HUES48 (cell line): ENCODE measurements at regions not wholly inside any gene's neighbourhood (a gene's known extent, or its start where the extent isn't known, plus 50 kb on each side); places are given as distances from the start of the nearest gene placed in this dataset.

ENCODE experiments used
- H3K27ac ChIP-seq: one replicate; pipeline ENCODE4 v1.7.0; 2013; ENCODE audit warnings: low read depth, low read length, inconsistent platforms
- H3K27me3 ChIP-seq: 2 replicates; pipeline ENCODE4 v1.6.1; 2013; ENCODE audit warnings: mild to moderate bottlenecking, low read length; ENCODE audit not compliant: control insufficient read depth, insufficient read depth
- H3K36me3 ChIP-seq: 2 replicates; pipeline ENCODE4 v1.6.1; 2013; ENCODE audit warnings: low read length; ENCODE audit not compliant: control insufficient read depth, insufficient read depth
- H3K4me1 ChIP-seq: 2 replicates; pipeline ENCODE4 v1.6.1; 2013; ENCODE audit warnings: mild to moderate bottlenecking, low read length; ENCODE audit not compliant: control insufficient read depth, insufficient read depth
- H3K4me3 ChIP-seq: 2 replicates; pipeline ENCODE4 v1.5.1; 2013; ENCODE audit warnings: mild to moderate bottlenecking, low read depth, low read length
- H3K9ac ChIP-seq: 2 replicates; pipeline ENCODE4 v1.6.1; 2013; ENCODE audit warnings: mild to moderate bottlenecking, low read depth, low read length, moderate library complexity
- H3K9me3 ChIP-seq: 2 replicates; pipeline ENCODE4 v1.6.1; 2013; ENCODE audit warnings: low read length; ENCODE audit not compliant: control insufficient read depth, insufficient read depth

- no peak overlapping the region for H3K4me3 ChIP-seq
- no peak overlapping the region for H3K27ac ChIP-seq
- H3K4me1 ChIP-seq = no peaks in the 10 kb centered on the region
- no peaks in the 10 kb centered on the region for H3K36me3 ChIP-seq
- H3K27me3 ChIP-seq = no peaks in the 10 kb centered on the region
- H3K9me3 ChIP-seq = no peaks in the 10 kb centered on the region
- no peak overlapping the region for H3K9ac ChIP-seq
Observed at GRCh38 chr12:13293096-13293495, 96.6 kb downstream of the EMP1 start.

GRCh38 chr12:13289653-13290289 is 93.2 kb downstream of the EMP1 start:
- Histone ChIP-seq H3K4me1 (no peaks in the 10 kb centered on the region), H3K9ac (no peak overlapping the region), H3K4me3 (no peak overlapping the region), H3K9me3 (no peaks in the 10 kb centered on the region), H3K27me3 (no peaks in the 10 kb centered on the region), H3K36me3 (no peaks in the 10 kb centered on the region), H3K27ac (no peak overlapping the region)

- Histone ChIP-seq H3K9me3 (no peaks in the 10 kb centered on the region), H3K36me3 (no peaks in the 10 kb centered on the region), H3K9ac (no peak overlapping the region)
Observed at GRCh38 chr12:13288937-13289652, 92.6 kb downstream of the EMP1 start.

DNA sequence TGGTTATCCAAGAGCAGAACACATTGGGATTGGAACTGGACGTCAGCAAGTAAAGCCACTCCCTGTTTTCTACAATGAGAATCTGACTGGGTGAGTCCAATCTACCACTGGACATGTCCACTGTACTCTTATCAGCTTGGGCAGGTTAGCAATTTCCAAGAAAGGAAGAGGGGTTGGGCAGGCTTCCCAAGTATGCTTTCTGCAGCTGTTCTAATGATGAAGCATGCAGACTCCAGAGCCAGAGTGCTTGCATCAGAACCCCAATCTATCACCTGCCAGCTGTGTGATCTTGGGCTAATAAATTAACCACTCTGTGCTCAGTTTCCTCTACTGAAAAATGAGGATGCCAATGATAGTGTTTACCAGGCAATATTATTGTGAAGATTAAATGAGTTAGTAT is 92.0 kb downstream of the EMP1 start:
- no peaks in the 10 kb centered on the region for H3K4me1 ChIP-seq
- no peaks in the 10 kb centered on the region for H3K27me3 ChIP-seq
- H3K9me3 ChIP-seq = no peaks in the 10 kb centered on the region
- H3K9ac ChIP-seq = no peak overlapping the region
- no peak overlapping the region for H3K4me3 ChIP-seq
- H3K27ac ChIP-seq = no peak overlapping the region
- H3K36me3 ChIP-seq = no peaks in the 10 kb centered on the region

More at GRCh38 chr12:13288937-13289652, 92.6 kb downstream of the EMP1 start:
- Histone ChIP-seq H3K4me1 (no peaks in the 10 kb centered on the region), H3K27ac (no peak overlapping the region), H3K27me3 (no peaks in the 10 kb centered on the region), H3K4me3 (no peak overlapping the region)

GRCh38 chr12:13283867-13284266 is 87.3 kb downstream of the EMP1 start:
- Histone ChIP-seq H3K9me3 (no peaks in the 10 kb centered on the region), H3K4me1 (no peaks in the 10 kb centered on the region), H3K9ac (no peak overlapping the region), H3K27ac (no peak overlapping the region), H3K36me3 (no peaks in the 10 kb centered on the region), H3K27me3 (peaks cover 9% of the 10 kb centered on the region), H3K4me3 (no peak overlapping the region)

GRCh38 chr12:13282861-13283260 is 86.3 kb downstream of the EMP1 start:
- no peak overlapping the region for H3K27ac ChIP-seq
- no peak overlapping the region for H3K9ac ChIP-seq
- no peaks in the 10 kb centered on the region for H3K36me3 ChIP-seq
- H3K9me3 ChIP-seq = no peaks in the 10 kb centered on the region
- H3K27me3 ChIP-seq = peaks cover 13% of the 10 kb centered on the region
- no peak overlapping the region for H3K4me3 ChIP-seq
- H3K4me1 ChIP-seq = peaks cover 4% of the 10 kb centered on the region; the same call in 1 of the 2 replicates

DNA sequence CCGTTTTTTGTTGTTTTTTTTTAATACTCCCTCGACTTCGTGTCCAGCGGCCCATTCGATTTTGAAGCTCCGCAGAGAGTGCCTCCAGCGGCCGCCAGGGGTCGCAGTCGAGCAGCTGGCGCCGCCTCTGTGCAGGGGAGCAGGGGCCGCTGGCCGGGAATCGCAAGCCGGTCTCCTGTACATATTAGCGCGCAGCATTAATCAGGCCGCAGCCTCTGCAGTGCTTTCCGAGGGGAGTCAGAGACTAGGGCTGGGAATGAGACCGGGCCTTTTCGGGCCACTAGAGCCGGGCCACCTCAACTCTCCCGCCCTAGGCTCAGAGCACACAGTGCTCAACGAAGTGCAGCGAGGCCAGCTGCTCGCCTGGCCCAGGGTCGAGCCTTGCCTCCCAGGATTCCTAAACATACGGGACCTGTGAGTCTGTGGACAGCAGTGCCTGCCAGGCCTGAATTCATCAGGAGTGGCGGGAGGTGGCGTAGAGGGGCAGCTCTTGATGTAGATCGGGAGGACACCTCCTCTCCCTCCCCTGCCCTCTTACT is 81.8 kb downstream of the EMP1 start:
- H3K9me3 ChIP-seq = no peaks in the 10 kb centered on the region
- H3K4me3 ChIP-seq = no peak overlapping the region
- peaks cover 19% of the 10 kb centered on the region for H3K27me3 ChIP-seq
- peaks cover 4% of the 10 kb centered on the region; the same call in 1 of the 2 replicates for H3K4me1 ChIP-seq
- no peaks in the 10 kb centered on the region for H3K36me3 ChIP-seq
- no peak overlapping the region for H3K27ac ChIP-seq
- H3K9ac ChIP-seq = no peak overlapping the region

GRCh38 chr12:13277293-13277692 is 80.8 kb downstream of the EMP1 start:
- Histone ChIP-seq H3K27ac (no peak overlapping the region), H3K9me3 (no peaks in the 10 kb centered on the region), H3K27me3 (peaks cover 19% of the 10 kb centered on the region), H3K9ac (no peak overlapping the region), H3K4me3 (no peak overlapping the region), H3K4me1 (peaks cover 4% of the 10 kb centered on the region; the same call in 1 of the 2 replicates), H3K36me3 (no peaks in the 10 kb centered on the region)

DNA sequence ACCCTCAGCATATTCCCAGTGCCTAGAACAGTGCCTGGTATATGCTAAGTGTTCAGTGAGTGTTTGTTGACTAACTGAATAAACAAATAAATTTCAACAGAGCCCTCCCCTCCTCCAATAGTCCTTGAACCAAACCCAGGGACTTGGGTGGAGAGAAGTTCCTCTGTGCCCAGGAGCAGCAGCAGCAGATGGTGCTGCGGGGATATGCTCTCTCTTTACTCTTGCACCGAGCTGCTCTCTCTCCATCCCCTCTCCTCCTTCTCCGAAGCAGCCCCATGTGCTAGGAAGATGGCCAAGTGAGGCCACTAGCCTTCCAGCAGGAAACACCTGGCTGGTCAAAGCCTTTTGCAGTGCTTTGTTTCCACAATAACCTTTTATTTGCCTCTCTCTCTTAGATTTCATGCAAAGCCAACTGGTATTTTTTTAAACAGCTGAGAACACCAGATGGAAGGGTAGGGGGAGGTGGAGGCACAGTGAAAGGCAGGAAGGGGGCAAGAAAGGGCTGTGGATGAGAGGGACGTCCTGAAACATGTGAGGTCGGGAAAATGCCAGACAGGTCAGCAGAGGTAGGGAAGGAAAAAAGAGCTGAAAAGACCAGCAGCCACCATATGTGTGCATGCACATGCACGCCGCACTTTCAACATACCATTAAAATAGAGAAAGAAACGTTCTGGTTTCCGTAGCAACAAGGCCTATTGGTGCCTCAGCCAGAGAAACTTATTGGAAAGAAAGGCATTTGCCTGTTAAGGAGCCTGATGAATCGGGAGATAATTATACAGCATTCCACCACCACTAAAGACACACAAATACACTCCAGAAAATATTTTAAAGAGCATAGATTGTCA is 78.9 kb downstream of the EMP1 start:
- H3K27ac ChIP-seq = no peak overlapping the region
- no peaks in the 10 kb centered on the region for H3K36me3 ChIP-seq
- H3K4me1 ChIP-seq = peaks cover 4% of the 10 kb centered on the region; the same call in 1 of the 2 replicates
- H3K27me3 ChIP-seq = peaks cover 19% of the 10 kb centered on the region
- no peak overlapping the region for H3K9ac ChIP-seq
- H3K9me3 ChIP-seq = no peaks in the 10 kb centered on the region
- H3K4me3 ChIP-seq = no peak overlapping the region

GRCh38 chr12:13273850-13274249 is 77.3 kb downstream of the EMP1 start:
- Histone ChIP-seq H3K9ac (no peak overlapping the region), H3K36me3 (no peaks in the 10 kb centered on the region), H3K27ac (no peak overlapping the region), H3K27me3 (peaks cover 10% of the 10 kb centered on the region; the same call in 1 of the 2 replicates), H3K9me3 (no peaks in the 10 kb centered on the region), H3K4me3 (no peak overlapping the region), H3K4me1 (peaks cover 4% of the 10 kb centered on the region; the same call in 1 of the 2 replicates)
